GM18873 (cell line): ENCODE measurements at regions not wholly inside any gene's neighbourhood (a gene's known extent, or its start where the extent isn't known, plus 50 kb on each side); places are given as distances from the start of the nearest gene placed in this dataset.

ENCODE experiments used
- ATAC-seq: cut with Tn5 transposase; IDR thresholded peaks from one replicate; pipeline ENCODE4 v1.9.1; 2021; ENCODE audit warnings: mild to moderate bottlenecking, moderate library complexity, moderate number of reproducible peaks; ENCODE audit not compliant: unreplicated experiment, low FRiP score

GRCh38 chr17:77306790-77307478, 166.2 kb downstream of the SEC14L1 start:
- ATAC-seq, result no peak

DNA sequence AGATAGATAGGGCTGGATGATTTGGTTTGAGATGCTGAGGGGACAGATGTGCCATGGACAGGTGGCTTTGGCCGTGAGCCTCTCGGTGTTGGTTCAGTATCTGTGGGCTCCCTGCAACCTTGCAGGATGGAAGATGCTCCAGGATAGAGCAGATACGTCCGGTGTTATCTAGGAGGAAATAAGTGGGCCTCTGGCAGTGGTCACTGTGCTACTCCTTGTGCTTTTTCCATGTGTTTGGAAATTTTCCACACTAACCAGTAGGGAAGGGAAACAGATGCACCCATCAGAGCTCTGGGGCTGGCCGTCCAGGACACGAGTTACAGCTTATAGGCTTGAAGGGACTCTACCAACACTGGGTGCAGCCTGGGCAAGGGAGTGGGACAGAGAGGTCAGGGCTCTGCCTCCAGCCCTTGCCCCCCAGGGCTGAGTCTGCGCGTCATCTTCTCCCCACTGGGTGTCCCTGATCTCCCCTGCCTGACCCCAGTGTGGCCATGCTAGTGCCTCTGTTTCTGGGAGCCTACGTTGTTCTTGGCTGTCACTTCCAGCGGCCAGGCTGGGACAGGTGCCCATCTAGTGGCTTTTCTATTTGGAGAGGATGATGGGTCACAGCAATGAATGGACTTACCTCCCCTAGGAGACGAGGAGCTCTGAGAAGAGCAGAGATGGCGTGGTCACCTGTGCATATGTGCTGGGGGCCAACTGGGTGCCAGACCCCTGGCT, 166.9 kb downstream of the SEC14L1 start:
- no peak for ATAC-seq

- no peak for ATAC-seq
These were observed 168.3 kb downstream of the SEC14L1 start for GRCh38 chr17:77308861-77309726.

DNA sequence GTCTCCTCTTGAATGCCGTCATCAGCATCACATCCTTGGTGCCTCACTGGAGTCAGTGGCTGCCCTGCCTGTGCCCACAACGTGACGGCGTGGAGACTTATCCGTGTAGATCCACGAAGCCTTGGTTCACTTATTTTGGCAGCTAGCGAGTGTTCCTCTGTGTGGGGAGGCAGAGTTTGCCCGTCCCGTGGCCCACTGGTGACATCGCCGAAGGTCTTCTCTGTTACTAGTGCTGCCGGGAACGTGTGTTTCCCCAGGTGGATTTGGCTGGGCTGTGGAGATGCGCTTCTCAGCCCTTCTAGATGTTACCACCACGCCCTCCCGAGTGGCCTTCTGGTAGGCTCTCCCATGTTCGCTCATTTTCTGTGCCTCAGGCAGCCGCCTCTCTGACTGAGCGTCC, 169.6 kb downstream of the SEC14L1 start:
- no peak for ATAC-seq

DNA sequence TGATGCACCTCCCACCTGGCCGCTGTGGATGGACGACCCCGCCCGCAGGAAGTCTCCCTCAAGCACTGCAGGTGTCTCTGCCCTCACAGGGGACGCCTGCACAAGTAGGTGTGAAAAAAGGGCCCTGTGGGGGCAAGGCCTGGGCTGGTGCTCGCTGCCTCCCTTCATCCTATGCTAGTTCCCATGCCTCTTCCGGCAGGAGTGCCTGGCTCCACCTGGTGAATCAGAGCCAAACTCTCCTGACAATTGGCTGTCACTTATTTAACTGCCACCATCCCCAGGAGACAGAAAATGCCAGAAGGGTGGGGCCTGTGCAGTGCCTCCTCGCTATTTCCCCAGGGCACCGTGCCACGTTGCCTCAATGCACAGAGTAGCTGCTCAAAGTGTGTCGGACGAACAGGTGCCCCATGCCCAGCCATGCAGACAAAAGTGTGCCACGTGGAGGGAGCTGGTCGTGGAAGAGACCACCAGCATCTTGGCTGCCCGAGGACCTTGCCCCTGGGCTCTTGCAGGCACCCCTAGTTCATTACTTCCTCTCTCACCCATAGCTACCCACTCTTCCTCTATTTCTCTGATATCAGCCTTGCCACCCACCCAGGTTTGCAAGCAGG, 170.7 kb downstream of the SEC14L1 start:
- no peak for ATAC-seq

DNA sequence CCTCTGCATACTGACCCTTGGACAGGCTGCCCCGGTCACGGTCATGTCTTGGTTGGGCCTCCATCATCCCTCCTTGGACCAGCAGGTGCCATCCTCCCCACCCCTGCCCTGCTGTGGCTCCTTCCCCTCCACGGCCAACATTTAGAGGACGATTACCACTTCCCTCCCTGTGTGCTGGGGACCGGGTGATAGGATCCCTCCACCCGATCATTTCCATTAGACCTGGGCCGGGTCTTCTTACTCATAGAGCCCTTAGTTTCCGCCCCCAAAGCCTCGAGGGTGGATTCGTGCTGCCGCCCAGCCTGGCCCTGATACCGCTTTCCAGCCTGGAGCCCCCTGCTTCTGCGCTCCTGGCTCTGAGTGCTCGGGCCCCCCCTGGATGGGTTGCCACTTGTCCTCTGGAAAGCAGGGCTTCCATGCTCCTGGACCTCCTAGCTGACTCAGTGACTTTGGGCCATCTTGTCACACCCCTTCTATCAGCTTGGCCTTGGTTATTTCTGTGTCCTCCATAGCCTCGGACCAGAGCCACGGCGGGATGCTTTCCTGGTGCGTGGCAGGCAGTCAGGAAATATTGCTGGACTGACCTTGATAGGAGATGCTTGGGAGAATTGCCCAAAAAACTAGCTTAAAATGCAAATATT, 171.4 kb downstream of the SEC14L1 start:
- no peak for ATAC-seq

DNA sequence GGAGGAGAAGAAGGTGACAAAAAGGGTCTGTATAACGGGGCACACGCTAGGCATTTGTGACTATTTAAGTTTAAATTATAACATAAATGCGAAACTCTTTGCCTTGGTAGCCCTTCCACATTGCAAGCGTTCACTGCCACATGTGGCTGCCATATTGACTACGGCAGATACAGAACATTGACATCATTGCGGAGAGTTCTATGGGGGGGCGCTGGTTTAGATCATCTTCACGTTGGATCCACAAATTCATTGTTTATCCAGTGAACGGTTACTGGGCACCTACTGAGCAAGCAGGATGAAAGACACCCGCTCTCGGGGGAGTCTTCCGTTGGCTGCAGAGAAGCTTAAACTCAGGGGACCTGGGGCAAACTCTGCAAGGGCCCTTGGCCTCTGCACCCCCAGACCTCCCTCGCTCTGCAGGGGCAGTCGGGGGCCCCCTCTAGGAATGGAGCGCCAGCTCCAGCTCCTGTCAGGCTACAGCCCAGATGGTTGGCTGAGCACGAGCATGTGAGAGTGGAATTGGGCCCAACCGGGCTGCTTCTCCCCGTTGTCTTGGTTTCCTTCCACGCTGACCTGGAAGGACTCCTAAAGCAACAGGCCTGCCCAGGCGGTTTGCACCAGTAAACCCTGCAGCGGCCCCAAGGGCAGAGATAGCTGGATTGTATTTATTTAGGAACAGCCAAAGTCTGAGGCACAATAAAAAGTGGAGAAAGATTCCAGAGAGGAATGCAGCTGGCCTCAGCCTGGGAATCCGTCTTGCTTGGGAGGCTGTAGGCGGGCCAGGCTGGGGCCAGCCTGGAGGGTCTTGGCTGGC, 172.2 kb downstream of the SEC14L1 start:
- ATAC-seq, result no peak

DNA sequence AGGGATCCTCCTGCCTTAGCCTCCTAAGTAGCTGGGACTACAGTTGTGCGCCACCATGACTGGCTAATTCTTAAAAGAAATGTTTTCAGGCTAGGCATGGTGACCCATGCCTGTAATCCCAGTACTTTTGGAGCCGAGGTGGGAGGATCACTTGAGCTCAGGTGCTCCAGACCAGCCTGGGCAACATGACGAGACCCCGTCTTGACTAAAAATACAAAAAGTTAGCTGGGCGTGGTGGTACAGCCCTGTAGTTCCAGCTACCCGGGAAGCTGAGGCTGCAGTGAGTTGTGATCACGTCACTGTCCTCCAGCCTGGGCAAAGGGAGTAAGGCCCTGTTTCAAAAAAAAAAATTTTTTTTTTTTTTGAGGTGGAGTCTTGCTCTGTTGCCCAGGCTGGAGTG, 173.1 kb downstream of the SEC14L1 start:
- no peak for ATAC-seq

- ATAC-seq, result no peak
These were observed 173.8 kb downstream of the SEC14L1 start for GRCh38 chr17:77314601-77315000.

GRCh38 chr17:77315010-77315409, 174.2 kb downstream of the SEC14L1 start:
- ATAC-seq, result no peak

DNA sequence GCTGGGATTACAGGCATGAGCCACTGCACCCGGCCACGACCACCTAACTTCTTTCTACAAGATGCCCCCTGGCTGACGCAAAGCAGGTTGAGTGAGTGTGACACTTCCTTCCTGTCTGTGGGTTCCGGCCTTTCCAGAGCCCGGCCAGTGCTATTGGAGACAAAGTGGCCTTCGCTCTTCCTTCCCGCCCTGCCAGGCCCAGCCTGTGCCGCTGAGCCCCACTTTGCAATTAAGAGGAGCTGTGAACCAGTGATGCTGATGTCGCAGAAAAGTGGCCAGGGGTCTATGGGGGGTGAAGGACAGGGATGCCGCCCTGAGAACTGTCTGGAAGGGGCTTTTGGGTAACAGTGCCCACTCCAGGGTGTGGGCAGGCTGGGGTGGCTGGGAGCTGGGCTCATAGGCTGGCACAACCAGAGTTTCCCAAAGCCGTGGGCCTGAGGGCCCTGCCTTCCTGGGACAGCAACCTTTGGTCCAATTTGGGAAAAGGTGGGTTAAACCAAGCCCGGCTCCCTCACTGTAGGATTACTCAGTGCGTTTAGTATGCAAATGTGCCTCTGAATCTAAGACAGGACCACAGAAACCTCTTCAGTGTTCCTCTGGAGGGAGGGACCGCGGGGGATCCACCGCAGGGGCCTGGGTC, 174.9 kb downstream of the SEC14L1 start:
- ATAC-seq, result no peak

- ATAC-seq, result no peak
These were observed 175.4 kb downstream of the SEC14L1 start for GRCh38 chr17:77316191-77316641.

DNA sequence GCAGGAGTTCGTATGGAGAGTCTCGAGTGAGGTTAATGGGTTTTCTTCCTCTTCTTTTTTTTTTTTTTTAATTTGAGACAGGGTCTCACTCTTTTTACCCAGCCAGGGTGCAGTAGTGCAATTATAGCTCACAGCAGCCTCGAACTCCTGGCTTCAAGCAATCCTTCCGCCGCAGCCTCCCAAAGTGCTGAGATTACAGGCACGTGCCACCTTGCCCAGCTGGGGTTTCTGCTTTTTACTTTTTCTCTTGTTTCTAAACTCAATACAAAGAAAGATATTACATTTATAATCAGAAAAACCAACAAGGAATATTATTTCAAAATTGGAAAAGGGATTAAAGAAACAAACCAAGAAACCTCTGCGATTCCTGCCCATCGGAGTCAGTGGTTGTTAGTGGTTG, 175.9 kb downstream of the SEC14L1 start:
- ATAC-seq, result no peak

DNA sequence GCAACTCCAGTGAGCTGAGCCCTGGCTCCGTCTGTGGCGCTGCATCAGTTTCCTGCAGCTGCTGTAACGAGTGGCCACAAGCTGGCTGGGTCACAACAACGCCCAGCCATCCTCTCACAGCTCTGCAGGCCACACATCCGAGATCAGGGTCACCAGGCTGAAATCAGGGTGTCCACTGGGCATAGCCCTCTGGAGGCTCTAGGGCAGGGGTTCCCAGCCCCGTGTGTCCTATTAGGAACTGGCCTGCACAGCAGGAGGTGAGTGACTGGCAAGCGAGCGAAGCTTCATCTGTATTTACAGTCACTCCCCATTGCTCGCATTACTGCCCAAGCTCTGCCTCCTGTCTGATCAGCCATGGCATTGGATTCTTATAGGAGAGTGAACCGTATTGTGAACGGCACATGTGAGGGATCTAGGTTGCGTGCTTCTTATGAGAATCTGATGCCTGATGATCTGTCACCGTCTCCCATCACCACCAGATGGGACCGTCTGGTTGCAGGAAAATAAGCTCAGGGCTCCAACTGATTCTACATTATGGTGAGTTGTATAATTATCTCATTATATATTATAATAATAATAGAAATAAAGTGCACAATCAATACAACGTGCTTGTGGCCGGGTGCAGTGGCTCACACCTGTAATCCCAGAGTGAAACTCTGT, 176.5 kb downstream of the SEC14L1 start:
- ATAC-seq, result no peak

DNA sequence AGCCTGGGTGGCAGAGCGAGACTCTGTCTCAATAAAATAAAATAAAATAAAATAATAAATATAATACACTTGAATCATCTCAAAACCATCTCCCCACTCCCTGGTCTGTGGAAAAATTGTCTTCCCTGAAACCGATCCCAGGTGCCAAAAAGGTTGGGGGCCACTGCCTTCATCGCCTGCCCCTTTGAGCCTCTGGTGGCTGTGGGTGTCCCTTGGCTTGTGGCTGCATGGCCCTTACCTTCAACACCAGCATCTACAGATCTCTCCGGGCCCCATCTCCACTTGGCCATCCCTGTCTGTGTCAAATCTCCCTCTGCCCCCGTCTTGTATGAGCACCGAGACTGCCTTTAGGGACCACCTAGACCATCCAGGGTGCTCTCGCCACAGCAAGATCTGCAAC, 177.3 kb downstream of the SEC14L1 start:
- no peak for ATAC-seq

DNA sequence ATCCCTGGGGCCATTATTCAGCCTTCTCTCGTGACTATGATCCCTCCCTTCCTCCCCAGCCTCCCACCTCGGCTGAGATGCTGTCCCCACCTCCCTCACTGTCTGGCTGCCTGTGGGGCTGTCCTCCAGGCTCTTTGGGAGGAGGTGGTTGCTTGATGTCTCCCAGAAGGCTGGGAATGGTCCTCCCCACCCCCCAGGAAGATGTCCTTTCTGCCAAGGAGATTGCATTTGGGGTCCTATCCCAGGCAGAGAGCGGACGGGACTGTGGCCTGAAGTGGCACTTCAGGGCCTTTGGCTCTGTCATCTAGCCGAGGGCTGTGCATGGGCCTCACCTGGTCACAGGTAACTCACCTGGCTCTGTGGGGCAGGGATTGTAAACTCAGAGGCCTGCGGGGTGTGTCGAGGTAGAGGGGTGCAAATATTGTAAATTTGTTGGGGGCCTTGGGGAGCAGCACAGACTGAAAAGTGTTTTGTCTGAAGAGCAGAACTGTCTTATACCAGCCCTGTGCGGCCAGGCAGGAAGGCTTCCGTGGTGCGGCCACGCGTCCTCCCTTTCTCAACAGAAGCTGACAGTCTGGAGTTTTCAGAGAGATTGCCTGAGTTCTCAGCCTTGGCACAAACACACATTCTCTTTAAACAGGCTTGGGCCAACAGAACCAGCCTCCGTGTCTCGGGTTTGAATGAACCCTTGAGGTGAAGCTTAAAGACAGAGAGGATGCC, 177.9 kb downstream of the SEC14L1 start:
- ATAC-seq, result no peak

- ATAC-seq, result no peak
These were observed 178.7 kb downstream of the SEC14L1 start for GRCh38 chr17:77319211-77320043.
